HepG2 (cell line): ENCODE measurements at regions not wholly inside any gene's neighbourhood (a gene's known extent, or its start where the extent isn't known, plus 50 kb on each side); places are given as distances from the start of the nearest gene placed in this dataset.

Experiments
- ATAC-seq: fragments of 200-7000 bp; cut with Tn5 transposase; 3 replicates; pipeline ENCODE4 v1.9.1; 2020; ENCODE audit warnings: mild to moderate bottlenecking, moderate library complexity
- BruUV-seq: library from RNA; stranded (reverse); fragments of 400-500 nt; replicated peaks from 2 replicates; lab custom pipeline; 2021; lab: Mats Ljungman, UMichigan
- CTCF ChIA-PET: fragments of 300-600 bp; formaldehyde crosslinking; extraction: SDS; loops from one replicate; lab custom pipeline; 2021; ENCODE audit warnings: low total read pairs, inconsistent platforms, low intra/inter-chr PET ratio; lab: Yijun Ruan, JAX
- POLR2A ChIA-PET: fragments of 350-600 bp; sonication (Branson Sonifier 250); formaldehyde crosslinking; loops from one replicate; lab custom pipeline; 2020; ENCODE audit warnings: antibody characterized with exemption, inconsistent platforms; lab: Yijun Ruan, JAX
- DNase-seq: peaks from one replicate; pipeline ENCODE4 v3.0.0-alpha.2; 2015; ENCODE audit warnings: low spot score
- FAIRE-seq: peaks from 3 replicates; lab custom pipeline; 2011; peaks lifted over from hg19 to GRCh38; lab: Jason Lieb, UNC
- H2AFZ ChIP-seq: one replicate; pipeline ENCODE4 v1.6.1; 2011; ENCODE audit warnings: low read length, inconsistent platforms
- H3K27ac ChIP-seq: fragments of 300-600 bp; 3 replicates; pipeline ENCODE4 v1.8.0; 2011; ENCODE audit warnings: mixed run types, mild to moderate bottlenecking, mixed read lengths, low read length, inconsistent platforms; ENCODE audit not compliant: insufficient read depth; ENCODE audit errors: extremely low read length
- H3K27me3 ChIP-seq, 2 experiments: fragments of 200-600 bp in 1 of 2; 2 replicates in 1 of 2; 3 replicates in 1 of 2; pipeline versions ENCODE4 v1.6.0 to v1.8.0; 2011; ENCODE audit warnings: low read length in 2 of 2, mild to moderate bottlenecking in 2 of 2, moderate library complexity in 2 of 2, inconsistent platforms in 1 of 2; ENCODE audit not compliant: insufficient read depth in 2 of 2, control insufficient read depth in 1 of 2
- H3K36me3 ChIP-seq, 2 experiments: fragments of 200-600 bp in 1 of 2; replicated peaks in 1 of 2; 2 replicates in 1 of 2; 3 replicates in 1 of 2; pipeline versions ENCODE4 v1.5.1 to v1.8.0; 2011; ENCODE audit warnings: low read length in 2 of 2, inconsistent platforms in 1 of 2; ENCODE audit not compliant: insufficient read depth in 2 of 2, control insufficient read depth in 1 of 2
- H3K4me1 ChIP-seq: 2 replicates; pipeline ENCODE4 v1.5.1; 2012; ENCODE audit warnings: low read length, inconsistent platforms; ENCODE audit not compliant: insufficient read depth
- H3K4me2 ChIP-seq: 2 replicates; pipeline ENCODE4 v1.6.0; 2011; ENCODE audit warnings: low read depth, low read length, inconsistent platforms
- H3K4me3 ChIP-seq, 3 experiments: fragments of 200-600 bp in 1 of 3; sonication (generic), shearing (Covaris generic) in 1 of 3; replicated peaks in 1 of 3; 2 replicates each; pipeline ENCODE4 v1.5.1; 2011 to 2016; ENCODE audit warnings: low read length in 3 of 3, inconsistent platforms in 2 of 3, low read depth in 2 of 3, mild to moderate bottlenecking in 2 of 3, control low read depth in 1 of 3, mixed read lengths in 1 of 3; ENCODE audit not compliant: insufficient read depth in 1 of 3
- H3K79me2 ChIP-seq: one replicate; pipeline ENCODE4 v1.6.1; 2011; ENCODE audit warnings: low read length, inconsistent platforms; ENCODE audit not compliant: insufficient read depth
- H3K9ac ChIP-seq: 2 replicates; pipeline ENCODE4 v1.6.0; 2011; ENCODE audit warnings: mild to moderate bottlenecking, low read depth, low read length, inconsistent platforms; ENCODE audit not compliant: insufficient read depth
- H3K9me3 ChIP-seq: 2 replicates; pipeline ENCODE4 v1.5.1; 2012; ENCODE audit warnings: mild to moderate bottlenecking, low read length
- H4K20me1 ChIP-seq: 2 replicates; pipeline ENCODE4 v1.6.0; 2011; ENCODE audit warnings: inconsistent platforms, mild to moderate bottlenecking, low read length, moderate library complexity; ENCODE audit not compliant: insufficient read depth
- CEBPG ChIP-seq: IDR thresholded peaks from 2 replicates; pipeline ENCODE4 v1.6.1; 2016
- CENPT ChIP-seq: sonication (generic); formaldehyde crosslinking; IDR thresholded peaks from 2 replicates; pipeline ENCODE4 v1.8.0; 2022; ENCODE audit warnings: low read depth, mild to moderate bottlenecking, moderate library complexity, missing genetic modification reagents
- MATR3 ChIP-seq: sonication (generic); formaldehyde crosslinking; IDR thresholded peaks from 2 replicates; pipeline ENCODE4 v1.4.0; 2020; ENCODE audit warnings: missing genetic modification reagents
- MED1 ChIP-seq: sonication (generic); formaldehyde crosslinking; IDR thresholded peaks from 2 replicates; pipeline ENCODE4 v1.4.0; 2020; ENCODE audit warnings: missing genetic modification reagents
- MYNN ChIP-seq: sonication (generic); formaldehyde crosslinking; IDR thresholded peaks from 2 replicates; pipeline ENCODE4 v1.4.0; 2020; ENCODE audit warnings: mild to moderate bottlenecking, low read depth, missing genetic modification reagents
- MZF1 ChIP-seq: sonication (generic); formaldehyde crosslinking; IDR thresholded peaks from 2 replicates; pipeline ENCODE4 v1.8.1; 2023; ENCODE audit warnings: mild to moderate bottlenecking, missing genetic modification reagents, borderline replicate concordance
- NR3C1 ChIP-seq: sonication (generic); formaldehyde crosslinking; IDR thresholded peaks from 2 replicates; pipeline ENCODE4 v1.4.0; 2020; ENCODE audit warnings: missing genetic modification reagents
- SP1 ChIP-seq, 2 experiments: fragments of 450-650 bp in 1 of 2; sonication (generic) in 1 of 2; formaldehyde crosslinking in 1 of 2; IDR thresholded peaks; 2 replicates each; pipeline versions ENCODE4 v1.4.0 to v1.6.1; 2016 to 2020; ENCODE audit warnings: missing genetic modification reagents in 1 of 2
- ZKSCAN8 ChIP-seq: IDR thresholded peaks from 2 replicates; pipeline ENCODE4 v1.6.1; 2016; ENCODE audit warnings: borderline replicate concordance, missing genetic modification reagents, missing compliant biosample characterization
- ZNF17 ChIP-seq: sonication (generic); formaldehyde crosslinking; IDR thresholded peaks from 2 replicates; pipeline ENCODE4 v1.5.0; 2020; ENCODE audit warnings: mild to moderate bottlenecking, missing genetic modification reagents
- ZNF256 ChIP-seq: sonication (generic); formaldehyde crosslinking; conservative IDR thresholded peaks from 2 replicates; pipeline ENCODE4 v1.4.0; 2020; ENCODE audit warnings: missing genetic modification reagents
- ZNF350 ChIP-seq: sonication (generic); formaldehyde crosslinking; IDR thresholded peaks from 2 replicates; pipeline ENCODE4 v1.4.0; 2020; ENCODE audit warnings: mild to moderate bottlenecking, low read depth, missing genetic modification reagents, borderline replicate concordance
- ZNF546 ChIP-seq: sonication (generic); formaldehyde crosslinking; conservative IDR thresholded peaks from 2 replicates; pipeline ENCODE4 v1.8.1; 2023; ENCODE audit warnings: mild to moderate bottlenecking, missing genetic modification reagents
- WGBS: methylation state at CpG from one replicate; pipeline ENCODE4 v1.1.6; 2017; ENCODE audit warnings: low lambda C conversion rate; 5-methylcytosine and 5-hydroxymethylcytosine counted together
- in situ Hi-C: cut with HindIII; loops from 2 replicates; pipeline ENCODE4 v1.10.0; 2017; ENCODE audit warnings: low pct_unique_long_range_greater_than_20kb; ENCODE audit not compliant: extremely low pct_ligation_motif_present
- intact Hi-C: fragments of 100-400 bp; cut with micrococcal nuclease; formaldehyde crosslinking; loops from one replicate; pipeline ENCODE4 v1.10.0; 2022; ENCODE audit not compliant: unreplicated experiment
- TF ChIP-seq, protein P1 (sequence below), 2 experiments: IDR thresholded peaks; 2 replicates each; pipeline ENCODE4 v1.6.1; 2011 to 2012; ENCODE audit warnings: low read length in 2 of 2, borderline replicate concordance in 1 of 2, low read depth in 1 of 2, mild to moderate bottlenecking in 1 of 2, moderate library complexity in 1 of 2
- TF ChIP-seq, protein P2 (sequence below), 2 experiments: fragments of 450-650 bp in 1 of 2; sonication (generic) in 1 of 2; formaldehyde crosslinking; IDR thresholded peaks; 2 replicates each; pipeline versions ENCODE4 v1.5.0 to v1.8.0; 2020 to 2022; ENCODE audit warnings: mild to moderate bottlenecking in 1 of 2, missing genetic modification reagents in 1 of 2
- TF ChIP-seq, protein P3 (sequence below): sonication (generic); formaldehyde crosslinking; IDR thresholded peaks from 2 replicates; pipeline ENCODE4 v1.4.0; 2020; ENCODE audit warnings: missing genetic modification reagents
- TF ChIP-seq, protein P4 (sequence below): sonication (generic); formaldehyde crosslinking; IDR thresholded peaks from 2 replicates; pipeline ENCODE4 v1.4.0; 2020; ENCODE audit warnings: mild to moderate bottlenecking, missing genetic modification reagents

DNA sequence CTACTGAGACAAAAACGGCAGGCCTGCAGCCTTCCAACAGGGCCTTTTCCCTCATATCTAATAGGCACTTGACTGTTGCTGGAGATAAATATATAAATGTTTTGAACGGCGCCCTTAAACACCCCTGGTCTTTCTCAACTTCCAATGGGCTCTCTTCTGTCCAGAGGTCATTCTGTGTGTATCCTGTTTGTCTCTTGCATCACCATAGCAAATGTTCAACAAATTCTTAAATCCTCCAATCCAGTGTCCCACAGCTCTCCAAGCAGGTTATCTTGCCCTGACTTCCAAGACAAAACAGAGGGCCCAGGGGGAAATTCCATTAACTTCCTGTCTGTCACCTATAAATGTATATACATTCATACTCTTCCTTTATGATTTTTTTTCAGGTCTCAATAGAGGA is 62.0 kb downstream of the OR2J2 start:
- H3K36me3 ChIP-seq, result no peaks in the 10 kb centered on the region
- H3K79me2 ChIP-seq, result no peaks in the 10 kb centered on the region
- H4K20me1 ChIP-seq, result no peaks in the 10 kb centered on the region
- POLR2A ChIA-PET, result no interaction called here
- intact Hi-C loops, result no loop called here
- H3K27me3 ChIP-seq, result peaks cover 0 to 2% of the 10 kb centered on the region in 2 experiments; a peak in 1 of 5 replicates
- FAIRE-seq (peak; percentile 4), ATAC-seq (peak; percentile 86), DNase-seq (peak; percentile 59)
- no peak overlapping the region for H3K9ac ChIP-seq
- CTCF ChIA-PET, result no interaction called here
- no peaks in the 10 kb centered on the region for H3K9me3 ChIP-seq
- no peak overlapping the region for H3K27ac ChIP-seq
- H3K4me1 ChIP-seq, result peaks cover 11% of the 10 kb centered on the region; the same call in 1 of the 2 replicates
- no peak overlapping the region for H3K4me3 ChIP-seq
- no peak overlapping the region for H3K4me2 ChIP-seq
- BruUV-seq, result no TSS peak
- WGBS, result under 1% methylated on average over 3 of the region's 3 CpGs
- H2AFZ ChIP-seq, result no peak overlapping the region
- in situ Hi-C loops, result no loop called here
- TF ChIP-seq CENPT (no peak), MYNN (CRISPR knock-in tag) (no peak), CEBPG (peak; percentile 75), NR3C1 (no peak), ZKSCAN8 (CRISPR knock-in tag) (no peak), ZNF546 (CRISPR knock-in tag) (no peak), MZF1 (CRISPR knock-in tag) (no peak), SP1 (IDR thresholded peaks at IDR 0.05) (no peak), SP1 (CRISPR knock-in tag; IDR thresholded peaks at IDR 0.05) (no peak), MED1 (no peak), ZNF17 (CRISPR knock-in tag) (no peak), MATR3 (CRISPR knock-in tag) (no peak), ZNF350 (CRISPR knock-in tag) (no peak), ZNF256 (no peak)
- TF ChIP-seq, protein P1, sequence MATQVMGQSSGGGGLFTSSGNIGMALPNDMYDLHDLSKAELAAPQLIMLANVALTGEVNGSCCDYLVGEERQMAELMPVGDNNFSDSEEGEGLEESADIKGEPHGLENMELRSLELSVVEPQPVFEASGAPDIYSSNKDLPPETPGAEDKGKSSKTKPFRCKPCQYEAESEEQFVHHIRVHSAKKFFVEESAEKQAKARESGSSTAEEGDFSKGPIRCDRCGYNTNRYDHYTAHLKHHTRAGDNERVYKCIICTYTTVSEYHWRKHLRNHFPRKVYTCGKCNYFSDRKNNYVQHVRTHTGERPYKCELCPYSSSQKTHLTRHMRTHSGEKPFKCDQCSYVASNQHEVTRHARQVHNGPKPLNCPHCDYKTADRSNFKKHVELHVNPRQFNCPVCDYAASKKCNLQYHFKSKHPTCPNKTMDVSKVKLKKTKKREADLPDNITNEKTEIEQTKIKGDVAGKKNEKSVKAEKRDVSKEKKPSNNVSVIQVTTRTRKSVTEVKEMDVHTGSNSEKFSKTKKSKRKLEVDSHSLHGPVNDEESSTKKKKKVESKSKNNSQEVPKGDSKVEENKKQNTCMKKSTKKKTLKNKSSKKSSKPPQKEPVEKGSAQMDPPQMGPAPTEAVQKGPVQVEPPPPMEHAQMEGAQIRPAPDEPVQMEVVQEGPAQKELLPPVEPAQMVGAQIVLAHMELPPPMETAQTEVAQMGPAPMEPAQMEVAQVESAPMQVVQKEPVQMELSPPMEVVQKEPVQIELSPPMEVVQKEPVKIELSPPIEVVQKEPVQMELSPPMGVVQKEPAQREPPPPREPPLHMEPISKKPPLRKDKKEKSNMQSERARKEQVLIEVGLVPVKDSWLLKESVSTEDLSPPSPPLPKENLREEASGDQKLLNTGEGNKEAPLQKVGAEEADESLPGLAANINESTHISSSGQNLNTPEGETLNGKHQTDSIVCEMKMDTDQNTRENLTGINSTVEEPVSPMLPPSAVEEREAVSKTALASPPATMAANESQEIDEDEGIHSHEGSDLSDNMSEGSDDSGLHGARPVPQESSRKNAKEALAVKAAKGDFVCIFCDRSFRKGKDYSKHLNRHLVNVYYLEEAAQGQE (IDR thresholded peaks at IDR 0.05; ENCODE audit: borderline replicate concordance in 1 of 2, low read depth in 1 of 2, low read length in 2 of 2), result no peak
- TF ChIP-seq, protein P2, sequence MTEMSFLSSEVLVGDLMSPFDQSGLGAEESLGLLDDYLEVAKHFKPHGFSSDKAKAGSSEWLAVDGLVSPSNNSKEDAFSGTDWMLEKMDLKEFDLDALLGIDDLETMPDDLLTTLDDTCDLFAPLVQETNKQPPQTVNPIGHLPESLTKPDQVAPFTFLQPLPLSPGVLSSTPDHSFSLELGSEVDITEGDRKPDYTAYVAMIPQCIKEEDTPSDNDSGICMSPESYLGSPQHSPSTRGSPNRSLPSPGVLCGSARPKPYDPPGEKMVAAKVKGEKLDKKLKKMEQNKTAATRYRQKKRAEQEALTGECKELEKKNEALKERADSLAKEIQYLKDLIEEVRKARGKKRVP (CRISPR knock-in tag; IDR thresholded peaks at IDR 0.05), result peak in 1 of 2 experiments; percentile 75; a peak in 2 of 4 replicates
- TF ChIP-seq, protein P3, sequence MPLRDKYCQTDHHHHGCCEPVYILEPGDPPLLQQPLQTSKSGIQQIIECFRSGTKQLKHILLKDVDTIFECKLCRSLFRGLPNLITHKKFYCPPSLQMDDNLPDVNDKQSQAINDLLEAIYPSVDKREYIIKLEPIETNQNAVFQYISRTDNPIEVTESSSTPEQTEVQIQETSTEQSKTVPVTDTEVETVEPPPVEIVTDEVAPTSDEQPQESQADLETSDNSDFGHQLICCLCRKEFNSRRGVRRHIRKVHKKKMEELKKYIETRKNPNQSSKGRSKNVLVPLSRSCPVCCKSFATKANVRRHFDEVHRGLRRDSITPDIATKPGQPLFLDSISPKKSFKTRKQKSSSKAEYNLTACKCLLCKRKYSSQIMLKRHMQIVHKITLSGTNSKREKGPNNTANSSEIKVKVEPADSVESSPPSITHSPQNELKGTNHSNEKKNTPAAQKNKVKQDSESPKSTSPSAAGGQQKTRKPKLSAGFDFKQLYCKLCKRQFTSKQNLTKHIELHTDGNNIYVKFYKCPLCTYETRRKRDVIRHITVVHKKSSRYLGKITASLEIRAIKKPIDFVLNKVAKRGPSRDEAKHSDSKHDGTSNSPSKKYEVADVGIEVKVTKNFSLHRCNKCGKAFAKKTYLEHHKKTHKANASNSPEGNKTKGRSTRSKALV (CRISPR knock-in tag), result no peak
- TF ChIP-seq, protein P4, sequence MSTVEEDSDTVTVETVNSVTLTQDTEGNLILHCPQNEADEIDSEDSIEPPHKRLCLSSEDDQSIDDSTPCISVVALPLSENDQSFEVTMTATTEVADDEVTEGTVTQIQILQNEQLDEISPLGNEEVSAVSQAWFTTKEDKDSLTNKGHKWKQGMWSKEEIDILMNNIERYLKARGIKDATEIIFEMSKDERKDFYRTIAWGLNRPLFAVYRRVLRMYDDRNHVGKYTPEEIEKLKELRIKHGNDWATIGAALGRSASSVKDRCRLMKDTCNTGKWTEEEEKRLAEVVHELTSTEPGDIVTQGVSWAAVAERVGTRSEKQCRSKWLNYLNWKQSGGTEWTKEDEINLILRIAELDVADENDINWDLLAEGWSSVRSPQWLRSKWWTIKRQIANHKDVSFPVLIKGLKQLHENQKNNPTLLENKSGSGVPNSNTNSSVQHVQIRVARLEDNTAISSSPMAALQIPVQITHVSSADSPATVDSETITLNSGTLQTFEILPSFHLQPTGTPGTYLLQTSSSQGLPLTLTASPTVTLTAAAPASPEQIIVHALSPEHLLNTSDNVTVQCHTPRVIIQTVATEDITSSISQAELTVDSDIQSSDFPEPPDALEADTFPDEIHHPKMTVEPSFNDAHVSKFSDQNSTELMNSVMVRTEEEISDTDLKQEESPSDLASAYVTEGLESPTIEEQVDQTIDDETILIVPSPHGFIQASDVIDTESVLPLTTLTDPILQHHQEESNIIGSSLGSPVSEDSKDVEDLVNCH (CRISPR knock-in tag), result no peak
